Thymus (tissue), 11 donors: ENCODE measurements at regions not wholly inside any gene's neighbourhood (a gene's known extent, or its start where the extent isn't known, plus 50 kb on each side); places are given as distances from the start of the nearest gene placed in this dataset.
"Not testable (repeated sequence)": the region's sequence is repeated elsewhere in the genome, so short reads cannot be mapped to it uniquely, and the experiment has no call there.

Experiments used
- DNase-seq, 9 donors: peaks; one replicate each; pipeline ENCODE4 v3.0.0-alpha.2; 2013; ENCODE audit warnings: low spot score in 9 of 9, low read depth in 6 of 9, missing footprints in 1 of 9
- H3K27ac ChIP-seq, 2 donors: one replicate each; pipeline ENCODE4 v1.5.1; 2013; ENCODE audit warnings: control low read depth in 1 of 2, low read depth in 1 of 2, low read length in 1 of 2, mild to moderate bottlenecking in 1 of 2, moderate library complexity in 1 of 2
- H3K27me3 ChIP-seq, 2 donors: one replicate each; pipeline ENCODE4 v1.5.1; 2013; ENCODE audit warnings: low read length in 1 of 2; ENCODE audit not compliant: control insufficient read depth in 2 of 2, insufficient read depth in 1 of 2
- H3K36me3 ChIP-seq, 2 donors: one replicate each; pipeline ENCODE4 v1.5.1; 2013; ENCODE audit warnings: low read length in 1 of 2, mild to moderate bottlenecking in 1 of 2, moderate library complexity in 1 of 2; ENCODE audit not compliant: control insufficient read depth in 2 of 2, insufficient read depth in 2 of 2
- H3K4me1 ChIP-seq, 2 donors: one replicate each; pipeline ENCODE4 v1.5.1; 2013; ENCODE audit warnings: low read length in 2 of 2; ENCODE audit not compliant: control insufficient read depth in 2 of 2, insufficient read depth in 2 of 2
- H3K4me3 ChIP-seq, 2 donors: one replicate each; pipeline ENCODE4 v1.5.1; 2013; ENCODE audit warnings: low read length in 2 of 2, control low read depth in 1 of 2, mild to moderate bottlenecking in 1 of 2
- H3K9me3 ChIP-seq, 2 donors: one replicate each; pipeline ENCODE4 v1.5.1; 2013; ENCODE audit warnings: low read length in 1 of 2, mild to moderate bottlenecking in 1 of 2; ENCODE audit not compliant: control insufficient read depth in 2 of 2, insufficient read depth in 1 of 2
- WGBS: extraction: QIAGEN DNeasy Blood & Tissue Kit; methylation state at CpG from one replicate; pipeline ENCODE4 v1.1.7; 2013; 5-methylcytosine and 5-hydroxymethylcytosine counted together
- donor health status: healthy.

DNA sequence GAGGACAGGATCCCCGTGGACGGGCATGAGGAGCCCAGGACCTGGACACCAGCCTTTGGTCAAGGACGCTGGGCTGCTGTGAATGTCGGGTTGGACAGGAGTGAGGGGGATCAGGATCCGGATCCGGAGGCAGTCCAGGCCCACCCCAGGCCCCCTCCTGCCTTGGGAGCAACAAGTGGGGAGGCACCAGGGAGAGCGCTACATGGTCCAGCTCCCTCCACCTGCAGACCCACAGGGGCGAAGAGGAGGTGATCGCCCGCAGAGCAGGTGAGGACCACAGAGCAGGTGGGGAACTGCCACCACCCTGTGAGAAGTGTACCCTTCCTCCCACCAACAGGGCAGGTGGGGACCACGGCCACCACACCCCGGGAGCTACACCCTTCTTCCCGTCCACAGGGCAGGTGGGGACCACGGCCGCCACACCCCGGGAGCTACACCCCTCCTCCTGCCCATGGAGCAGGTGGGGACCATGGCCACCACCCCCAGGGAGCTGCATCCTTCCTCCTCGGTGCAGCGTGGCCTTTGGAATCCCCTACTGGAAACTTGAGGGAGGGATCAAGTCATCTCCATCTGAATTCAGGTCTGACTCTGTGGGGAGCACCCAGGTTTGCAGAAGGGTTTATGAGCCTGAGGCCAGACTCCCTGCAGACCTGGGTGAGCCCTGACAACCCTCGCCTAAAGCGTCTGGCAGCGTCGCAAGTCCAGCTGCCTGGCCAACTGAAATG lies 141.0 kb downstream of the BRD1 start:
- H3K27ac ChIP-seq, result no peak overlapping the region
- H3K36me3 ChIP-seq, result no peaks in the 10 kb centered on the region
- H3K4me3 ChIP-seq, result no peak overlapping the region
- WGBS, result 96% methylated on average over 22 of the region's 22 CpGs
- no peaks in the 10 kb centered on the region for H3K4me1 ChIP-seq
- peaks cover 0 to 7% of the 10 kb centered on the region in 2 donors for H3K9me3 ChIP-seq
- peaks cover 2 to 3% of the 10 kb centered on the region in 2 donors for H3K27me3 ChIP-seq
- no peak for DNase-seq

GRCh38 chr22:49685686-49686085 lies 142.0 kb downstream of the BRD1 start:
- no peak for DNase-seq
- Histone ChIP-seq H3K9me3 (no peaks in the 10 kb centered on the region), H3K4me3 (no peak overlapping the region), H3K27me3 (peaks cover 2 to 3% of the 10 kb centered on the region in 2 donors), H3K36me3 (no peaks in the 10 kb centered on the region), H3K27ac (no peak overlapping the region), H3K4me1 (no peaks in the 10 kb centered on the region)
- 88% methylated on average over 18 of the region's 18 CpGs for WGBS

- Histone ChIP-seq H3K9me3 (no peaks in the 10 kb centered on the region), H3K4me3 (no peak overlapping the region), H3K4me1 (no peaks in the 10 kb centered on the region), H3K27ac (no peak overlapping the region), H3K27me3 (peaks cover 2 to 3% of the 10 kb centered on the region in 2 donors), H3K36me3 (no peaks in the 10 kb centered on the region)
- DNase-seq, result no peak
- WGBS, result 87% methylated on average over 9 of the region's 9 CpGs
These were observed 142.6 kb downstream of the BRD1 start for GRCh38 chr22:49685116-49685515.

DNA sequence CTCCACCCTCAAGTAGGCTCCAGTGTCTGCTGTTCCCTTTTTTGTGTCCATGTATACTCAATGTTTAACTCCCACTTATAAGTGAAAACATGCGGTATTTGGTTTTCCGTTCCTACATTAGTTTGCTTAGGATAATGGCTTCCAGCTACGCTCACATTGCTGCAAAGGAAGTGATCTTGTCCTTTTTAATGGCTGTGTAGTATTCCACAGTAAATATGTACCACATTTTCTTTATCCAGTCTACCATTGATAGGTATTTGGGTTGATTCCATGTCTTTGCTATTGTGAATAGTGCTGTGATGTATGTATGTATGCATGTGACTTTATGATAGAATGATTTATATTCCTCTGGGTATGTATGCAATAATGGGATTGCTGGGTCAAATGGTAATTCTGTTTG lies 144.6 kb downstream of the BRD1 start:
- Histone ChIP-seq H3K9me3 (no peaks in the 10 kb centered on the region), H3K27ac (no peak overlapping the region), H3K27me3 (peaks cover 11% of the 10 kb centered on the region in 2 donors), H3K4me1 (no peaks in the 10 kb centered on the region), H3K36me3 (no peaks in the 10 kb centered on the region), H3K4me3 (no peak overlapping the region)
- no peak for DNase-seq
- WGBS, result 98% methylated on average over 3 of the region's 3 CpGs

- not testable (repeated sequence) for H3K4me3 ChIP-seq, H3K36me3 ChIP-seq, DNase-seq, H3K4me1 ChIP-seq, H3K27ac ChIP-seq, H3K9me3 ChIP-seq
- peaks cover 10 to 21% of the 10 kb centered on the region in 2 donors for H3K27me3 ChIP-seq
- WGBS, result 98% methylated on average over 6 of the region's 6 CpGs
These were observed 146.9 kb downstream of the BRD1 start for GRCh38 chr22:49680819-49681218.

DNA sequence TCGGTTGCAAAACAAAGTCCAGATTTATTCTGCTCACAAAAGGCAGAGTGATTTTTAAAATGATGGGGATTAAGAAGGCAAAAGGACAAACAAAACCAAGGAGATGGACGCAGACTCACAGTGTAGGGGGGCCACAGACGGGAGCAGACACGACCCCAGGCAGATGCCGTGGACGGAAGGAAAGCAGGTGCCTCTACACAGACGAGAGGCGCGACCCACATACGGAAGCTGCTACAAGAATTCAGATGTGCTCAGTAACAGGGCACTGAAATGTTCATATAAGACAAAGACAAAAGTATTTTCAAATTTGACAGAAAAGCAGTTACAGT lies 148.9 kb downstream of the BRD1 start:
- no peak for DNase-seq
- Histone ChIP-seq H3K4me1 (no peaks in the 10 kb centered on the region), H3K9me3 (no peaks in the 10 kb centered on the region), H3K27ac (no peak overlapping the region), H3K36me3 (no peaks in the 10 kb centered on the region), H3K27me3 (peaks cover 12 to 26% of the 10 kb centered on the region in 2 donors), H3K4me3 (no peak overlapping the region)
- WGBS, result 70% methylated on average over 10 of the region's 10 CpGs

- H3K9me3 ChIP-seq, result no peaks in the 10 kb centered on the region
- no peaks in the 10 kb centered on the region for H3K36me3 ChIP-seq
- peak overlapping the region in 1 of 2 donors; percentile 78 for H3K27ac ChIP-seq
- H3K4me1 ChIP-seq, result no peaks in the 10 kb centered on the region
- peaks cover 12 to 29% of the 10 kb centered on the region in 2 donors for H3K27me3 ChIP-seq
- peak in 1 of 9 donors; percentile 19 for DNase-seq
- no peak overlapping the region for H3K4me3 ChIP-seq
- 43% methylated on average over 22 of the region's 22 CpGs for WGBS
These were observed 149.4 kb downstream of the BRD1 start for GRCh38 chr22:49678137-49678841.

- Histone ChIP-seq H3K27me3 (peaks cover 15 to 35% of the 10 kb centered on the region in 2 donors), H3K9me3 (no peaks in the 10 kb centered on the region), H3K4me1 (no peaks in the 10 kb centered on the region), H3K4me3 (no peak overlapping the region), H3K27ac (no peak overlapping the region), H3K36me3 (no peaks in the 10 kb centered on the region)
- 96% methylated on average over 18 of the region's 18 CpGs for WGBS
- DNase-seq, result no peak
These were observed 150.2 kb downstream of the BRD1 start for GRCh38 chr22:49677495-49677889.

DNA sequence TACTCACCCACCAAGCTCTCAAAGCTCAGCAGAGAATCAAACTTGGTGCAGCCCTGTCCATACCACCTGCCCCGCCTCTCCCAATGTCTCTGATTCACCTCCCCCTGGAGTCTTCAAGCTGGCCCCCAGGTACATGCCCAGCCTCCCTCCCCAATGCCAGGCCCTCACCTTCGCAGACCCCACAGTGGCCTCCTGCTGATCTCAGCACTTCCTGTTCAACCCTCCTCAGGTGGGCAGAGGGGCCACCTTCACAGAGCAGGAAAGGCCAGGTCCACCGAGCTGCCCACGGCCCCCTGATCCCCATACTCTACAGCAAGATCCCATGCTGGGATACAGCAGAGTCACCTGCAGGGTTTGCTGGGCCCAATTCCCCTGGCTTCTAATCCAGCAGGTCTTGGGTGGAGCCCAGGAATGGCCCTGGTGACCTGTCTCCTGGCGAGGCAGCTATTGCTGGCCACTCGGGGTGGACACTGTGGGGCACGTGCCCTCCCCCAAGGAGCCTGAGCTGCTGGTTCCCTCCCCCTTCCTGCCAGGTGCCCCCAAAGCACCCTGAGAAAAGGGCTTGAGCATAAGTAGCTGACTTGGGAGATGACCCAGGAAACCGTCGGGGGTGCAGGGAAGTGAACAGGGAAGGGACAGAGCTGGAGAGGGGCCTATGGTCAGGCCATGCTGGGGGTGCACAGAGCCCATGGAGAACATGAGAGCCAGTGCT lies 150.7 kb downstream of the BRD1 start:
- 75% methylated on average over 9 of the region's 9 CpGs for WGBS
- Histone ChIP-seq H3K4me3 (no peak overlapping the region), H3K27ac (no peak overlapping the region), H3K9me3 (no peaks in the 10 kb centered on the region), H3K36me3 (no peaks in the 10 kb centered on the region), H3K27me3 (peaks cover 18 to 39% of the 10 kb centered on the region in 2 donors), H3K4me1 (no peaks in the 10 kb centered on the region)
- DNase-seq, result no peak
